Heart left ventricle (tissue), 16 donors: ENCODE measurements at regions not wholly inside any gene's neighbourhood (a gene's known extent, or its start where the extent isn't known, plus 50 kb on each side); places are given as distances from the start of the nearest gene placed in this dataset.

ENCODE experiments used
- ATAC-seq, 4 donors: fragments of 200-7000 bp; cut with Tn5 transposase; one replicate each; pipeline ENCODE4 v1.9.1; 2020 to 2022; ENCODE audit warnings: moderate library complexity in 4 of 4, mild to moderate bottlenecking in 3 of 4, moderate number of reproducible peaks in 1 of 4
- DNase-seq, 5 donors: peaks; one replicate each; pipeline ENCODE4 v3.0.0-alpha.2; 2020
- H3K27ac ChIP-seq, 12 donors: fragments of 200-600 bp; sonication (generic) in 4 of 12; one replicate each; pipeline versions ENCODE4 v1.5.0 to v1.8.0; 2016 to 2022; ENCODE audit warnings: mild to moderate bottlenecking in 2 of 12
- H3K27me3 ChIP-seq, 9 donors: fragments of 200-600 bp; sonication (generic) in 2 of 9; one replicate each; pipeline versions ENCODE4 v1.5.1 to v1.8.0; 2016 to 2022; ENCODE audit warnings: mild to moderate bottlenecking in 3 of 9
- H3K36me3 ChIP-seq, 9 donors: fragments of 200-600 bp; sonication (generic) in 2 of 9; one replicate each; pipeline versions ENCODE4 v1.5.0 to v1.8.0; 2018 to 2022; ENCODE audit warnings: mild to moderate bottlenecking in 2 of 9
- H3K4me1 ChIP-seq, 12 donors: fragments of 200-600 bp; sonication (generic) in 4 of 12; one replicate each; pipeline versions ENCODE4 v1.5.0 to v1.8.0; 2016 to 2022; ENCODE audit warnings: mild to moderate bottlenecking in 3 of 12
- H3K4me3 ChIP-seq, 12 donors: fragments of 200-600 bp; sonication (generic) in 4 of 12; one replicate each; pipeline versions ENCODE4 v1.5.0 to v1.8.0; 2017 to 2022; ENCODE audit warnings: mild to moderate bottlenecking in 9 of 12, moderate library complexity in 4 of 12
- H3K9me3 ChIP-seq, 12 donors: fragments of 200-600 bp; sonication (generic) in 4 of 12; one replicate each; pipeline versions ENCODE4 v1.5.0 to v1.8.0; 2016 to 2022; ENCODE audit warnings: mild to moderate bottlenecking in 1 of 12
- CTCF ChIP-seq, 12 donors: fragments of 200-600 bp; sonication (generic) in 4 of 12; IDR thresholded peaks; one replicate each; pipeline versions ENCODE4 v1.5.0 to v1.8.0; 2018 to 2022; ENCODE audit warnings: antibody characterized with exemption in 12 of 12, mild to moderate bottlenecking in 5 of 12
- POLR2A ChIP-seq, 2 donors: fragments of 450-650 bp; IDR thresholded peaks; one replicate each; pipeline ENCODE4 v1.6.1; 2017; ENCODE audit warnings: antibody characterized with exemption in 2 of 2, mild to moderate bottlenecking in 2 of 2, moderate library complexity in 2 of 2
- WGBS, 4 donors: extraction: QIAGEN DNeasy Blood & Tissue Kit in 2 of 4; methylation state at CpG; one replicate each; pipeline versions ENCODE4 v1.1.5 to v1.1.7; 2013 to 2018; 5-methylcytosine and 5-hydroxymethylcytosine counted together
- intact Hi-C, 10 donors: fragments of 100-400 bp; cut with DNase I; formaldehyde crosslinking; loops; one replicate each; pipeline versions ENCODE4 v1.11.1 to v1.14.2; 2022
- donor health status: ischemic (EF 13 %, LVEDD 7.1; RV severe dilation, severe dysfunction).
- donor health status: healthy with polysubstance abuse.
- donor health status: DM: no; HTN: yes; CAD: no.
- donor health status: DM: no; HTN: no; CAD: no.
- donor health status: ischemic (EF 25% LVEDD 6.9; RV normal size, moderate dysfunction).
- donor health status: ischemic (EF 25% LVEDD 5.7; RV mildly dilated, moderate dysfunction).
- donor health status: healthy.
- donor health status: DM: yes; HTN: yes; CAD: no.
- donor health status: ischemic (EF 35%, LVEDD 5.7; RV mildly dilated, moderate dysfunction).
- donor health status: nonischemic (EF 11% LVEDD 7.7; RV severe dilation, severe dysfunction).
- donor health status: DM: yes; HTN: yes; CAD: no.
- donor health status: PGD.
- donor health status: ischemic (EF 29% LVEDD 5.4; RV normal size, mild dysfunction).
- donor health status: nonischemic (EF 23%, LVEDD 6.1; RV moderate dilation, normal function).

GRCh38 chr9:20125727-20126126 lies 336.9 kb upstream of the SLC24A2 start:
- no peak overlapping the region for H3K4me3 ChIP-seq
- no peak for DNase-seq
- TF ChIP-seq CTCF (IDR thresholded peaks at IDR 0.05) = no peak
- no peak for TF ChIP-seq POLR2A (IDR thresholded peaks at IDR 0.05)
- peaks cover 0 to 3% (median 0%) of the 10 kb centered on the region in 12 donors for H3K9me3 ChIP-seq
- H3K27me3 ChIP-seq = no peaks in the 10 kb centered on the region
- 38 to 61% (median 53%) methylated on average over 1 of the region's 1 CpG for WGBS, 4 donors
- H3K27ac ChIP-seq = no peak overlapping the region
- ATAC-seq = no peak
- H3K36me3 ChIP-seq = no peaks in the 10 kb centered on the region
- H3K4me1 ChIP-seq = no peaks in the 10 kb centered on the region
- intact Hi-C loops = no loop called here

- Histone ChIP-seq H3K4me1 (no peaks in the 10 kb centered on the region), H3K27me3 (no peaks in the 10 kb centered on the region), H3K27ac (no peak overlapping the region), H3K36me3 (no peaks in the 10 kb centered on the region), H3K4me3 (no peak overlapping the region), H3K9me3 (peaks cover 0 to 20% (median 0%) of the 10 kb centered on the region in 12 donors)
- DNase-seq = no peak
- intact Hi-C loops = loop anchor here in 1 of 10 donors (10.0 kb wide), 1 partner anchor 65 kb away; no protein-coding TSS in a partner anchor
- no peak for TF ChIP-seq CTCF (IDR thresholded peaks at IDR 0.05)
- TF ChIP-seq POLR2A (IDR thresholded peaks at IDR 0.05) = no peak
- no peak for ATAC-seq
- 96 to 98% (median 97%) methylated on average over 1 of the region's 1 CpG for WGBS, 4 donors
Observed at GRCh38 chr9:20119566-20119965, 330.7 kb upstream of the SLC24A2 start.

- H3K27me3 ChIP-seq = no peaks in the 10 kb centered on the region
- DNase-seq = no peak
- no peaks in the 10 kb centered on the region for H3K4me1 ChIP-seq
- WGBS, 4 donors = 74 to 90% (median 81%) methylated on average over 2 of the region's 2 CpGs
- intact Hi-C loops = loop anchor here in 1 of 10 donors (10.0 kb wide), 1 partner anchor 63 kb away; no protein-coding TSS in a partner anchor
- H3K4me3 ChIP-seq = no peak overlapping the region
- H3K9me3 ChIP-seq = peaks cover 0 to 21% (median 0%) of the 10 kb centered on the region in 12 donors
- no peak for TF ChIP-seq POLR2A (IDR thresholded peaks at IDR 0.05)
- no peak for TF ChIP-seq CTCF (IDR thresholded peaks at IDR 0.05)
- no peak overlapping the region for H3K27ac ChIP-seq
- no peak for ATAC-seq
- no peaks in the 10 kb centered on the region for H3K36me3 ChIP-seq
Observed at GRCh38 chr9:20117986-20118385, 329.1 kb upstream of the SLC24A2 start.

GRCh38 chr9:20117482-20117881 lies 328.6 kb upstream of the SLC24A2 start:
- 44 to 85% (median 73%) methylated on average over 2 of the region's 2 CpGs for WGBS, 4 donors
- no peaks in the 10 kb centered on the region for H3K27me3 ChIP-seq

More at GRCh38 chr9:20117482-20117881, 328.6 kb upstream of the SLC24A2 start:
- H3K36me3 ChIP-seq = no peaks in the 10 kb centered on the region
- DNase-seq (no peak), ATAC-seq (no peak)
- TF ChIP-seq POLR2A (IDR thresholded peaks at IDR 0.05) = no peak
- no peak for TF ChIP-seq CTCF (IDR thresholded peaks at IDR 0.05)
- H3K4me3 ChIP-seq = no peak overlapping the region
- no peaks in the 10 kb centered on the region for H3K4me1 ChIP-seq
- peaks cover 0 to 21% (median 0%) of the 10 kb centered on the region in 12 donors for H3K9me3 ChIP-seq
- intact Hi-C loops = loop anchor here in 1 of 10 donors (10.0 kb wide), 1 partner anchor 63 kb away; no protein-coding TSS in a partner anchor
- no peak overlapping the region for H3K27ac ChIP-seq
